ENCODE measurements at regions not wholly inside any gene's neighbourhood (a gene's known extent, or its start where the extent isn't known, plus 50 kb on each side); places are given as distances from the start of the nearest gene placed in this dataset.

DNA sequence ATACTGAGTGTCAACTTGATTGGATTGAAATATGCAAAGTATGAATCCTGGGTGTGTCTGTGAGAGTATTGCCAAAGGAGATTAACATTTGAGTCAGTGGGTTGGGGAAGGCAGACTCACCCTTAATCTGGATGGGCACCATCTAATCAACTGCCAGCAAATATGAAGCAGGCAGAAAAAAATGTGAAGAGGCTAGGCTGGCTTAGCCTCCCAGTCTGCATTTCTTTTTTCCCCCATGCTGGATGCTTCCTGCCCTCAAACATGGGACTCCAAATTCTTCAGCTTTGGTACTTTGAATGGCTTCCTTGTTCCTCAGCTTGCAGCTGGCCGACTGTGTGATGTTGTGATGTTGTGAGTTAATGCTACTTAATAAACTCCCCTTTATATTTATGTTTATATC lies 577.4 kb downstream of the CPS1 start:
- TF ChIP-seq L3MBTL2 (conservative IDR thresholded peaks at IDR 0.05): no peak
- TF ChIP-seq, protein P1, sequence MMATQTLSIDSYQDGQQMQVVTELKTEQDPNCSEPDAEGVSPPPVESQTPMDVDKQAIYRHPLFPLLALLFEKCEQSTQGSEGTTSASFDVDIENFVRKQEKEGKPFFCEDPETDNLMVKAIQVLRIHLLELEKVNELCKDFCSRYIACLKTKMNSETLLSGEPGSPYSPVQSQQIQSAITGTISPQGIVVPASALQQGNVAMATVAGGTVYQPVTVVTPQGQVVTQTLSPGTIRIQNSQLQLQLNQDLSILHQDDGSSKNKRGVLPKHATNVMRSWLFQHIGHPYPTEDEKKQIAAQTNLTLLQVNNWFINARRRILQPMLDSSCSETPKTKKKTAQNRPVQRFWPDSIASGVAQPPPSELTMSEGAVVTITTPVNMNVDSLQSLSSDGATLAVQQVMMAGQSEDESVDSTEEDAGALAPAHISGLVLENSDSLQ (IDR thresholded peaks at IDR 0.05): no peak
- no peak for TF ChIP-seq LEF1 (IDR thresholded peaks at IDR 0.05; ENCODE audit: borderline replicate concordance)
- no peak for TF ChIP-seq SP1 (IDR thresholded peaks at IDR 0.05)
- TF ChIP-seq HDGF (IDR thresholded peaks at IDR 0.05; ENCODE audit: borderline replicate concordance): no peak
